Endothelial cell (in vitro differentiated cells): ENCODE measurements at regions not wholly inside any gene's neighbourhood (a gene's known extent, or its start where the extent isn't known, plus 50 kb on each side); places are given as distances from the start of the nearest gene placed in this dataset.

Experiments used
- DNase-seq: peaks from one replicate; pipeline ENCODE4 v3.0.0; 2021; ENCODE audit warnings: low spot score
- H3K27ac Mint-ChIP-seq: one replicate; pipeline ENCODE4 v1.8.0; 2021; ENCODE audit warnings: mixed read lengths, inconsistent platforms; ENCODE audit not compliant: unreplicated experiment
- H3K27me3 Mint-ChIP-seq: one replicate; pipeline ENCODE4 v1.8.0; 2021; ENCODE audit warnings: mild to moderate bottlenecking, moderate library complexity, mixed read lengths, inconsistent platforms; ENCODE audit not compliant: unreplicated experiment
- H3K36me3 Mint-ChIP-seq: one replicate; pipeline ENCODE4 v1.8.0; 2021; ENCODE audit warnings: mild to moderate bottlenecking, low read depth, mixed read lengths, inconsistent platforms; ENCODE audit not compliant: unreplicated experiment
- H3K4me1 Mint-ChIP-seq: one replicate; pipeline ENCODE4 v1.8.0; 2021; ENCODE audit warnings: mild to moderate bottlenecking, mixed read lengths, inconsistent platforms; ENCODE audit not compliant: unreplicated experiment
- H3K4me3 Mint-ChIP-seq: one replicate; pipeline ENCODE4 v1.8.0; 2021; ENCODE audit warnings: mild to moderate bottlenecking, mixed read lengths, inconsistent platforms; ENCODE audit not compliant: unreplicated experiment
- H3K9me3 Mint-ChIP-seq: one replicate; pipeline ENCODE4 v1.8.0; 2021; ENCODE audit warnings: mixed read lengths, inconsistent platforms; ENCODE audit not compliant: unreplicated experiment
- CTCF ChIP-seq: fragments of 200-600 bp; sonication (generic); IDR thresholded peaks from one replicate; pipeline ENCODE4 v1.5.0; 2021; ENCODE audit warnings: antibody characterized with exemption; ENCODE audit not compliant: unreplicated experiment

GRCh38 chr4:135724421-135724820 lies 1522.8 kb upstream of the PABPC4L start:
- Mint-ChIP-seq H3K4me1 (peaks cover 5% of the 10 kb centered on the region), H3K36me3 (no peaks in the 10 kb centered on the region), H3K27ac (no peak overlapping the region), H3K9me3 (no peaks in the 10 kb centered on the region), H3K27me3 (peaks cover 2% of the 10 kb centered on the region), H3K4me3 (no peak overlapping the region)
- DNase-seq, result no peak
- no peak for TF ChIP-seq CTCF

- Mint-ChIP-seq H3K4me3 (no peak overlapping the region), H3K36me3 (no peaks in the 10 kb centered on the region), H3K27ac (no peak overlapping the region), H3K4me1 (peaks cover 5% of the 10 kb centered on the region), H3K9me3 (no peaks in the 10 kb centered on the region), H3K27me3 (no peaks in the 10 kb centered on the region)
- DNase-seq, result no peak
- no peak for TF ChIP-seq CTCF
These were observed 1516.4 kb upstream of the PABPC4L start for GRCh38 chr4:135718019-135718418.

- Mint-ChIP-seq H3K4me3 (no peak overlapping the region), H3K27ac (no peak overlapping the region), H3K4me1 (no peaks in the 10 kb centered on the region), H3K36me3 (no peaks in the 10 kb centered on the region), H3K27me3 (no peaks in the 10 kb centered on the region), H3K9me3 (no peaks in the 10 kb centered on the region)
- no peak for DNase-seq
- no peak for TF ChIP-seq CTCF
These were observed 1503.8 kb upstream of the PABPC4L start for GRCh38 chr4:135705343-135705742.

GRCh38 chr4:135694066-135694465 lies 1492.5 kb upstream of the PABPC4L start:
- no peaks in the 10 kb centered on the region for H3K36me3 Mint-ChIP-seq
- no peak for TF ChIP-seq CTCF
- H3K4me3 Mint-ChIP-seq, result no peak overlapping the region
- H3K27me3 Mint-ChIP-seq, result peaks cover 1% of the 10 kb centered on the region
- H3K4me1 Mint-ChIP-seq, result no peaks in the 10 kb centered on the region
- no peak overlapping the region for H3K27ac Mint-ChIP-seq
- DNase-seq, result no peak
- no peaks in the 10 kb centered on the region for H3K9me3 Mint-ChIP-seq

GRCh38 chr4:135684001-135684400 lies 1482.4 kb upstream of the PABPC4L start:
- no peak overlapping the region for H3K4me3 Mint-ChIP-seq
- DNase-seq, result no peak
- H3K27me3 Mint-ChIP-seq, result peaks cover 2% of the 10 kb centered on the region
- no peaks in the 10 kb centered on the region for H3K36me3 Mint-ChIP-seq
- no peak for TF ChIP-seq CTCF
- H3K4me1 Mint-ChIP-seq, result no peaks in the 10 kb centered on the region
- no peaks in the 10 kb centered on the region for H3K9me3 Mint-ChIP-seq
- no peak overlapping the region for H3K27ac Mint-ChIP-seq
